A673 (cell line): ENCODE measurements at regions not wholly inside any gene's neighbourhood (a gene's known extent, or its start where the extent isn't known, plus 50 kb on each side); places are given as distances from the start of the nearest gene placed in this dataset.

Experiments
- EZH2 ChIP-seq: fragments of 200-600 bp; sonication (generic); IDR thresholded peaks from 2 replicates; pipeline ENCODE4 v1.6.1; 2017; ENCODE audit warnings: borderline replicate concordance, low read depth, mild to moderate bottlenecking, mixed read lengths, antibody characterized with exemption, low read length; ENCODE audit not compliant: poor library complexity, severe bottlenecking
- TF ChIP-seq, protein P1 (sequence below): fragments of 300-800, 200-600 bp; sonication (generic); conservative IDR thresholded peaks from 2 replicates; pipeline ENCODE4 v1.5.1; 2017; ENCODE audit warnings: low read depth, mild to moderate bottlenecking, antibody characterized with exemption, low read length, moderate library complexity, mixed read lengths

- TF ChIP-seq, protein P1, sequence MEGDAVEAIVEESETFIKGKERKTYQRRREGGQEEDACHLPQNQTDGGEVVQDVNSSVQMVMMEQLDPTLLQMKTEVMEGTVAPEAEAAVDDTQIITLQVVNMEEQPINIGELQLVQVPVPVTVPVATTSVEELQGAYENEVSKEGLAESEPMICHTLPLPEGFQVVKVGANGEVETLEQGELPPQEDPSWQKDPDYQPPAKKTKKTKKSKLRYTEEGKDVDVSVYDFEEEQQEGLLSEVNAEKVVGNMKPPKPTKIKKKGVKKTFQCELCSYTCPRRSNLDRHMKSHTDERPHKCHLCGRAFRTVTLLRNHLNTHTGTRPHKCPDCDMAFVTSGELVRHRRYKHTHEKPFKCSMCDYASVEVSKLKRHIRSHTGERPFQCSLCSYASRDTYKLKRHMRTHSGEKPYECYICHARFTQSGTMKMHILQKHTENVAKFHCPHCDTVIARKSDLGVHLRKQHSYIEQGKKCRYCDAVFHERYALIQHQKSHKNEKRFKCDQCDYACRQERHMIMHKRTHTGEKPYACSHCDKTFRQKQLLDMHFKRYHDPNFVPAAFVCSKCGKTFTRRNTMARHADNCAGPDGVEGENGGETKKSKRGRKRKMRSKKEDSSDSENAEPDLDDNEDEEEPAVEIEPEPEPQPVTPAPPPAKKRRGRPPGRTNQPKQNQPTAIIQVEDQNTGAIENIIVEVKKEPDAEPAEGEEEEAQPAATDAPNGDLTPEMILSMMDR: no peak
- no peak for TF ChIP-seq EZH2
Observed at GRCh38 chr11:28728666-28729065, 620.5 kb downstream of the METTL15 start.
